EH (cell line): ENCODE measurements at regions not wholly inside any gene's neighbourhood (a gene's known extent, or its start where the extent isn't known, plus 50 kb on each side); places are given as distances from the start of the nearest gene placed in this dataset.
"Not testable (repeated sequence)": the region's sequence is repeated elsewhere in the genome, so short reads cannot be mapped to it uniquely, and the experiment has no call there.

ENCODE experiments used
- DNase-seq: peaks from one replicate; pipeline ENCODE4 v3.0.0-alpha.2; 2015; ENCODE audit warnings: low read depth

DNA sequence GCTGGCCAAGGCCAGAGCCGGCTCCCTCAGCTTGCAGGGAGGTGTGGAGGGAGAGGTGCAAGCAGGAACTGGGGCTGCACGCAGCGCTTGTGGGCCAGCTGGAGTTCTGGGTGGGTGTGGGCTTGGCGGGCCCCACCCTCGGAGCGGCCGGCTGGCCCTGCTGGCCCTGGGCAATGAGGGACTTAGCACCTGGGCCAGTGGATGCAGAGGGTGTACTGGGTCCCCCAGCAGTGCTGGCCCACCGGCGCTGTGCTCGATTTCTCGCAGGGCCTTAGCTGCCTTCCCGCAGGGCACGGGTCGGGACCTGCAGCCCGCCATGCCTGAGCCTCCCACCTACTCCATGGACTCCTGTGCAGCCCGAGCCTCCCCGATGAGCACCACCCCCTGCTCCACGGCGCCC is 115.6 kb upstream of the MARK1 start:
- DNase-seq: not testable (repeated sequence)

DNA sequence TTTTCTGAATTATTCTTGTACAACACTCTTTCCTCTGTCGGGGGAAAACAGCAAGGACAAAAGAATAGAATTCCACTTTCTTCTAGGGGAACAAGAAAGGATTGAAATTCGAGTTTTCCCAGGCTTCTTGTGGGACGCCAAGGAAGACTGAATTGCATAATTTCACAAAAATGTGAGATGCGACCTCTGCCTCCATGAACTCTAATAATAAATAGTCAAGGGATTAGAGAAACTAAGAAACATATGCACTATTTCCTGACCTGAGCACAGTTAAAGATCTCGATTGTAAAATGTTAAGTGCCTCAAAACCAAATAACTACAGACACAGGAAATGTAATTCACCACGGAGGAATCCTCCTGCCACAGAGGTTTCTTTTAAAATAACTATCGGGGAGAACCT is 117.3 kb upstream of the MARK1 start:
- DNase-seq: peak; percentile 84

DNA sequence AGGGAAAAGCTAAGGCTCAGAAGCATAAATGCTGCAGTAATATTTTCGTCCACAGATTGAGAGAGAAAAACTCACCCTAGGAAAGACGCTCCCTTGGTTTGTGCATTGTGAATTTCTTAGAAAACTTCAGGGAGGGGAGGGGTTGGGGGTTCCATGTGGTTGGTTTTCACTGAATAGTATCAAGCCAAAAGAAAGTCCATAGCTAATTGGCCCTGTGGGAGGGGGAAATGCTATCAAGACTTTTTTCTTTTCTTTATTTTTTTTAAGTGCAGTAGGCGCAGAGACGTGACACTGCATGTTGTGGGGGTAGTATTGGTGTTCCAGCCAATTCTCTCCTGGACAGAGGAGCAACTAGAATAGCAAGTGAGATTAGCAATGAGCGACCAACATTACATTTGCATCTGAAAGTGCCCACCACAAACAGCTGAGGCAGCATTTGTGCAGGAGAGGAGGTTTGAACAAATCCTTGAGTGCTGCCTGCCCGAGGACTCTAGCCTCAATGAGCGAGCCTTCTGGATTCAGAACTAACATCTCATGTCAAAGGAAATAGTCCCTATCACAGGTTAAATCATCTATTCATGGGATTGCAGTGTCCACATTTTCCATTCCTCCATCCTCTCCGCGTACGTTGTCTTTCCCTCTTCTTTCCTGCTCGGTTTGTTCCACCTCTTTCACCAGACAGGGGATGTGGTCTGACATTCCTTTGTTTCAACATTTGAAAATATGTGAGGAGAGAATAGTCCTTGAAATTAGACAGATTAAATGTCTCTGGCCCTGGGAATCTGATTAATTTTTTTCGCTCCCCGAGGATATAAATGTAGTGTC is 118.0 kb upstream of the MARK1 start:
- peak; percentile 43 for DNase-seq

DNA sequence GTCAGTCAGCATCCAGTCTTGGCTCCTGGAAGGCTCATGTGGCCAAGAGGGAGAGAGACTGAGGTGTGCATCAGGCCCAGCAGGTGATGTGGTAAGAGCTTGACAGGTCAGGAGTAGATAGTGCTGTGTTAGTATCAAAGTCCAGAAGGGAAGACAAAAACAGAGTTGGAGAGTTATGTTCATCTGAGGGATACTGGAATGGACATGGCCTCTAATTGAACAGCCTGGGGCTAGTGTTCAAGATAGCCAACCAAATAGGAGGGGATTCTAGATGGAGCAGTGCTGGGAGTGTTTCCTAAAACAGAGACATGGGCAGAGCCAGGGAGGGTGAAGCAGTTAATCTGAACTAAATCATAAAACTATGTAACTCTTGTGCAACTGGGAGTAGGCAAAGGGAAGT is 120.7 kb upstream of the MARK1 start:
- peak; percentile 63 for DNase-seq

DNA sequence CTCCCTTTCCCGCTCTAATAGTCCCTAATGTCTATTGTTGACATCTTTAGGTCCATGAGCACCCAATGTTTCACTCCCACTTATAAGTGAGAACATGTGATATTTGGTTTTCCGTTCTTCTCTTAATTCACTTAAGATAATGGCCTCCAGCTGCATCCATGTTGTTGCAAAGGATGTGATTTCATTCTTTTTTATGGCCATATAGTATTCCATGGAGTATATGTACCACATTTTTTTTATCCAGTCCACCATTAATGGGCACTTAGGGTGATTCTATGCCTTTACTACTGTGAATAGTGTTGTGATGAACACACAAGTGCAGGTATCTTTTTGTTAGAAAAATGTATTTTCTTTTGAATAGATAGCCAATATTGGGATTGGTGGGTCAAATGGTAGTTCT is 126.0 kb upstream of the RAB3GAP2 start:
- DNase-seq: no peak

DNA sequence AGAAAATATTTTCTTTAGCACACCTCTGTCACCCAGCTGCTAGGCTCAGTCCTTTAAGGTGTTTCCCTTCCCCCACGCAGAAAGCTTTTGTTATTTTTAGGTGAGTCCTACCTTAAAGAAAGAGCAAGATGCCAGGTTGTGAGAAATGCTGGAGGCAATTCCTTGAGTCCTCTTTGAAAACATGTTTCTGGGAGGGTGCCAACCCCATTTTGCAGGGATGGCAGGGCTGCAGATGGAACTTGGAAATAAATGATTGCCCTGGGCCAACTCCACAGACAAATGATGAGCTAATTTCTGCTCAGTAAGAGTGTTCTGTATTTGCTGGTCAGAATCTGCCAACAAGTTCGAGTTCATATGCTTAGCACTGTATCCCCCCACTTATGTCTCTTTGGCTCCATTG is 119.2 kb upstream of the RAB3GAP2 start:
- DNase-seq: no peak

GRCh38 chr1:220389634-220390033 is 117.4 kb upstream of the RAB3GAP2 start:
- DNase-seq: no peak

DNA sequence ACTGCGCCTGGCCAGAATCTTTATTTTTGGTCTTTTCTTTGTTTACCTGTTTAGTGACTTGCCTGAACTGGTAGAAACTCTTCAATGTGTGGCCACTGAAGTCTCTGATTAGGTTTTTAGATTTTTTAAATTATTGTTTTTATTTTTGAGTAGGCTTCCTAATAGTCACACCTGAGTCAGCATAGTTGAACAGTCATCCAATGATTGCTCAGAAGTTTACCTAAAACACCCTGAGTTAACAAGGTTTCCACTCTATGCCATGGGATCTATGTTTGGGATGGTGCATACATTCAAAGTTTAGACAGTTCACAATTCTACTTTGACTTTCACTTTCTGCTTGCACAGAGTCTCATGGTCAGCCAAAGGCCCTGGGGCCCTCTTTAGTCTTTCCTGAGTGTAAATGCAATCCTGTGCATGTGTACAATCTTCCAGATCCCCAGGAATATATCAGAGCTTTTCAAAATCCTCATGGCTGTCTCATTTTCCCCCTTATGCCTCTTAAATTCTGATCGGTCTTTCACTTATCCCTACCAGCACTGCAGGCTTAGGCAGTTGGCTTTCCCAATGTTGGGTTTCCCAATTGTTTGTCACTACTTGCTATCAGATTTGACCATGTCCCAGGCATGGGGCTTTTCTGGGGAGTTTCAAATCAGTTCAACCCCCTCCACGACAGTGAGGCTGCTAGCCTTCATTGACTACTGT is 114.4 kb upstream of the RAB3GAP2 start:
- DNase-seq: no peak

GRCh38 chr1:220385158-220385557 is 112.9 kb upstream of the RAB3GAP2 start:
- no peak for DNase-seq

DNA sequence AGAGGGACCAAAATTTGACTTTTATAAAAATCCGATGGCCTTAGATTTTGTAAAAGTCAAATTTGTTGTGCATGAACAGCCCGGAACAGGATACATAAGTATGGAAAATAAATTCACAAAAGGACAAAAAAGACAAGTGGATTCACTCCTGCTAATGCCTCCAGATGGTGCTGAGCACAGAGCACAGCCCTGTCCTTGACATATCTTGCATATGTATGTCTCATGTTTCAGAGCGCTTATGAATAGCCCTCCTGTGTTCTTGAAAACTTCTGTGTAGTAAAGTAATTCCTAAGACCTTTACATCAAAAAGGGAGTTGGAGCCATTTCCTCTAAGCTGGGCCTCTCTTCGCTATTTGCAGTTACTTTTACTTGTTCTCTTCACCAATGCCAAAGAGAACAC is 110.7 kb upstream of the RAB3GAP2 start:
- DNase-seq: no peak

GRCh38 chr1:220380885-220381284 is 108.6 kb upstream of the RAB3GAP2 start:
- DNase-seq: no peak

GRCh38 chr1:220378571-220379302 is 106.5 kb upstream of the RAB3GAP2 start:
- DNase-seq: no peak

DNA sequence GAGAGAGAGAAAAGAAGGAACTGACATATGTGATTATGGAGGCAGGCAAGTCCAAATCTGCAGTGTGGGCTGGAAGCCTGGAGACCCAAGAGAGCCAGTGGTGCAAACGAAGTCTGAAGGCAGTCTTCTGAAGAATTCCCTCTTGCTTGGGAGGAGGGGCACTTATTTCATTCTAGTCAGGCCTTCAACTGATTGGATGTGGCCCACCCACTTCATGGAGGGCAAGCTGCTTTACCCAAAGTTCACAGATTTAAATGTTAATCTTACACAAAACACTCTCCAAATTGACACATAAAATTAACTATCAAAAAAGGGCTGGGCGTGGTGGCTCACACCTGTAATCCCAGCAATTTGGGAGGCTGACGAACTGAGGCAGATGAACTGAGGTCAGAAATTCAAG is 103.5 kb upstream of the RAB3GAP2 start:
- no peak for DNase-seq

- DNase-seq: no peak
Observed at GRCh38 chr1:220374449-220374848, 102.2 kb upstream of the RAB3GAP2 start.

DNA sequence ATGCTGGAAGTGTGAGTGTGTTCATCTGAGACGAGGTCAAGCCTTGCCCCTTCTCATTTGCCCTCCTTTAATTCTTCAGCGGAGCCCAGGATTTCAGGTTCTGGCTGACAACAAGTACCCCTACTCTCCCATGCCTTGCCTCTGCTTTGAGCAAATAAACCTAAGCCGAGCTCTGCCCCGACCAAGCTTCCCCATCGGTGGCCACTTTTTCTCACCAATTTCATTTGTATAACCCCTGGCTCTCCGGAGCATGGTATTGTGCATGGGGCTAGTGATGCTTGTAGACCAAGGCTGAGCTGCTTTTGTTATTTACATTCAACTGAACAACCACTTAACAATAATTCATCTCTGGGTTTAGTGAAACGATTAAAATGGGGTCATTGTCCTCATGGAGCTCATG is 100.2 kb upstream of the RAB3GAP2 start:
- no peak for DNase-seq

GRCh38 chr1:220371324-220371723 is 99.1 kb upstream of the RAB3GAP2 start:
- no peak for DNase-seq

GRCh38 chr1:220370041-220370700 is 97.9 kb upstream of the RAB3GAP2 start:
- DNase-seq: peak; percentile 95

GRCh38 chr1:220369511-220369910 is 97.3 kb upstream of the RAB3GAP2 start:
- no peak for DNase-seq

DNA sequence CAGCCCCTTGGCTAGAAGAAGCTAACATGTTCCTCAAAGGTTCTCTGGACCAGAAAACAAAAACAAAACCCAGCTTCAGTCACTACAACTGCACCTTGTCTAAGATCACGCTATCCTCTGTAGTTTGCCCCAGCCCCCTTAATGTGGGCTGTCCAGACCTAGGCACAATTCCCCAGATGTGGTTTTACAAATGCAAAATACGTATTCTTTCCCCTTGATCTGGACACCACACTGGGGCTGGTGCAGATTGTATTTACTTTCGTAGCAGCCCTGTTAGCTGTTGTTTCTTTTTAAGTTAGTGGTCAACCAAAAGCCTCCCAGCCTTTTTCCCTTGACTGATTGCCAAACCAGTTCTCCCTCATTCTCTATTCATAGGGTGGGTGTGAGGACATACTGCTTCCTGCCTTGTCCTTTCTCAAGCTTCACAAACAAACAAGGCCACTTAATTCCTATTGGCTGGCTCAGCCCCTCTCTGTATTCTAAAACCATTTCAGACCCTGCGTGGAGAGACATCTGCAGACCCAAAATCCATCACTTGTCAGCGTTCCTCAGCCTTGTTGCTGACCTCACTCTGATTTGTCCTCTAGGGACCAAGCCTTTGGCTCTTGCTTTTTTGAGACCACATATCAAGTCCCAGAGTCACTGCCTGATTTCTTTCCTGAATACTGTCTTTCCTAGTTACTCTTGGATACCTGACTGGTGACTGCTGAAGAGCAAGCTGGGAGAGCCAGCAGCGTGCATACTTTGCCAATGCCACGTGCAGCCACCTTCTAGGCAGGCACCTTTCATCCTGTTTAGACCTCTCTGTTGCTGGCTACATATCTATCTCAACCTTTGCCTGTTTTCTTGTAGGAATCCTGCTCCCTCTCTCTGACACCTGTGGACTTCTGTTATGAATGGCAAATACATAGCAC is 96.4 kb upstream of the RAB3GAP2 start:
- peak; percentile 75 for DNase-seq

DNA sequence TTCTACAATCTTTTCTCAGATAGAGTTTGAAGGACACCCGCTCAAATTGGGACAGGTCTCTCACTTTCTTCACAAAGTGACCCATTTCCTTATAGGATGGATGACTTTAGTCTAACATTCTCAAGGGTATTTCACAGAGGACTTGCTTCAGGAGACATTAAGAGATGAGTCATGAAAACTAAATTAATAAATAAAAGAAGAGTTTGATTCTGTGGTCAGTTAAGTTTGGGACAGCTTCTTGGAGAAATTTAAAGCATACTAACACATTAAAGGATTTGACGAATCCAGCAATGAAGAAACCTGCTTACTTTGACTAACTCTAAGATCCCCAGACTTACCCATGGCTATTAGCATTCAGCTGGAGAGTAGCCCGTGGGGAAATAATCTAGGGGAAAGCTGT is 95.6 kb upstream of the RAB3GAP2 start:
- peak; percentile 50 for DNase-seq

DNA sequence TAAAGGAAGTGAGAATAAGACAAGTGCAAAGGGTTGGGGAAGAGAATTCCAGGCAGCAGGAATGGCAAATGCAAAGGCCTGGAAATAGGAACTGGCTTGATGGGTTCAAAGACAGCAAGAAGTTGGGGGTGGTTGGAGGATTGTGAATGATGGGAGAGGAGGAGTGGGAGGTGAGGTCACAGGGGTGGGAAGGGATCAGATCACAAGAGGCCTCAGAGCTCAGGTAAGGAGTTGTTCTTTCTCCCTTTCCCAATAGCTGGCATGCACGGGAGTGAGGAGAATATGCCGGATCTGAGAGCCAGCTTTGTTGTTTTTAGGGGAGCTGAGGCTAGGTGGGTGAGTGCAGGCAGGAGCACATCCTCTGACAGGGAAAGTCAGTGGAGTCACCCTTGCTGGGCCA is 94.0 kb upstream of the RAB3GAP2 start:
- no peak for DNase-seq
